ENCODE measurements at regions not wholly inside any gene's neighbourhood (a gene's known extent, or its start where the extent isn't known, plus 50 kb on each side); places are given as distances from the start of the nearest gene placed in this dataset.

DNA sequence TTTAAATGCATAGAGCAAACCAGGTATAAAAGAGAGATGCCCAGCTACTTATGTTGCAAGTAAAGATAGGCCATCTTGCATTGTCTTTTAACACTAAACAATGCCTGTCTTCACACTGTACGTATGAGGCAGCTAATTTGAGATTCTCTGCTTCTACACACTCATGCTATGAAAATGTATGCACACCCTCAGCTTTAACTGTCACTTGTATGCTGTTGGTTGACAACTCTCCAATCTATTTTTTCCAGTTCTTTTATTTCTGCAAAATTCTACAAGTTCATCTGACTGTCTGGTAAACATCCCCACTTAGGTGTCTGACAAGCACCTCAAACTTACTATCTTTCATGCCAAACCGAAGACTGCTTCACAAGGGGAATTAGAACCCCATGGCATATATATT, 131.7 kb upstream of the SOX9 start:
- no peak for DNase-seq (ENCODE audit: extremely low spot score)
- no peak overlapping the region for H3K4me3 ChIP-seq
- no peaks in the 10 kb centered on the region for H3K36me3 ChIP-seq
- no peaks in the 10 kb centered on the region for H3K9me3 ChIP-seq
- intact Hi-C loops (cut with DNase I), result no loop called here
- 72% methylated on average over 2 of the region's 2 CpGs for WGBS
- no peaks in the 10 kb centered on the region for H3K4me1 ChIP-seq
- no peak for TF ChIP-seq POLR2A (IDR thresholded peaks at IDR 0.05; ENCODE audit: low read depth)
- TF ChIP-seq EP300 (IDR thresholded peaks at IDR 0.05), result no peak
- no peak for TF ChIP-seq POLR2AphosphoS5 (IDR thresholded peaks at IDR 0.05)
- TF ChIP-seq CTCF (IDR thresholded peaks at IDR 0.05), result no peak
- H3K27ac ChIP-seq (replicated peaks in 1 of 4), result no peak overlapping the region
- peaks cover 0 to 11% (median 0%) of the 10 kb centered on the region in 4 donors for H3K27me3 ChIP-seq

DNA sequence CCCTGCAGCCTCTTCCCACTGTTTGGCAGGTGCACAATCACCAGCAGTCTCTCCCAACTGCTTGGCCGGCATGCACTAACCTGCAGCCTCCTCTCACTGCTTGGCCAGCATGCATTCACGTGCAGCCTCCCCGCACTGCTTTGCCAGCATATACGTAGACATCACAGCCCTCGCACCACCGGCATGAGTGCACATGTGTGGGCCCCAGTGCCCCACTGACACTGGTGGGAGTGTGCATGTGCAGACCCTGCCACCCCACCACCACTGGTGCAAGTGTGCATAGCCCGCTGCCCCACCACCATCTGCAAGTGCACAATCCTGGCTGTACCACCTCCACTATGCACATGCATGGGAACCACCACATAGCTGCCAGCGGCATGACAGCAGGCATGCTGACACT, 127.5 kb upstream of the SOX9 start:
- H3K4me1 ChIP-seq, result no peaks in the 10 kb centered on the region
- H3K9me3 ChIP-seq, result no peaks in the 10 kb centered on the region
- no peak overlapping the region for H3K4me3 ChIP-seq
- intact Hi-C loops (cut with DNase I), result no loop called here
- TF ChIP-seq CTCF (IDR thresholded peaks at IDR 0.05), result no peak
- no peak for TF ChIP-seq EP300 (IDR thresholded peaks at IDR 0.05)
- no peak for TF ChIP-seq POLR2A (IDR thresholded peaks at IDR 0.05; ENCODE audit: low read depth)
- no peak for TF ChIP-seq POLR2AphosphoS5 (IDR thresholded peaks at IDR 0.05)
- peaks cover 0 to 11% (median 0%) of the 10 kb centered on the region in 4 donors for H3K27me3 ChIP-seq
- 100% methylated on average over 1 of the region's 8 CpGs for WGBS
- no peaks in the 10 kb centered on the region for H3K36me3 ChIP-seq
- H3K27ac ChIP-seq (replicated peaks in 1 of 4), result no peak overlapping the region
- DNase-seq (ENCODE audit: extremely low spot score), result no peak

DNA sequence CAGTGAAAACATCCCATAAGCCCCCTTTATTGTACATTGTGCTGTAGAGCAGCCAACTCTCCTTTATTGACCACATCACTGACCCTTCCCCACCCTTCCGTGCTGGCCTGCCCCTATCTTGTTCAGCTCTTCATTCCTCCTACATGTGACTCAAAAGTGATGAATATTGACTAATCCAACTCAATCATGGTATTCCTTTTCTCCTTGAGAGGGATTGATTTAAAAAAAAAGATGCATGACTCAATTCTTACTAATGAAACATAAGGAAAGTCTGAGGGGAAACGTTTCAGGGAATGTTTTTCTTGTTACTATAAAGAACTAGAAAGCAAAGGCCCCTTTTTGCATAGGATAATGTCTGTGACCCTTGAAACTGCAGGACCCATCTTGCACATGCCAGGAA, 125.2 kb upstream of the SOX9 start:
- Histone ChIP-seq H3K27me3 (peaks cover 0 to 11% (median 0%) of the 10 kb centered on the region in 4 donors), H3K9me3 (no peaks in the 10 kb centered on the region), H3K4me1 (no peaks in the 10 kb centered on the region), H3K27ac (replicated peaks in 1 of 4) (no peak overlapping the region), H3K36me3 (no peaks in the 10 kb centered on the region), H3K4me3 (no peak overlapping the region)
- intact Hi-C loops (cut with DNase I), result no loop called here
- 69% methylated on average over 2 of the region's 2 CpGs for WGBS
- DNase-seq (ENCODE audit: extremely low spot score), result no peak
- TF ChIP-seq EP300 (IDR thresholded peaks at IDR 0.05) (no peak), CTCF (IDR thresholded peaks at IDR 0.05) (no peak), POLR2AphosphoS5 (IDR thresholded peaks at IDR 0.05) (no peak), POLR2A (IDR thresholded peaks at IDR 0.05; ENCODE audit: low read depth) (no peak)

DNA sequence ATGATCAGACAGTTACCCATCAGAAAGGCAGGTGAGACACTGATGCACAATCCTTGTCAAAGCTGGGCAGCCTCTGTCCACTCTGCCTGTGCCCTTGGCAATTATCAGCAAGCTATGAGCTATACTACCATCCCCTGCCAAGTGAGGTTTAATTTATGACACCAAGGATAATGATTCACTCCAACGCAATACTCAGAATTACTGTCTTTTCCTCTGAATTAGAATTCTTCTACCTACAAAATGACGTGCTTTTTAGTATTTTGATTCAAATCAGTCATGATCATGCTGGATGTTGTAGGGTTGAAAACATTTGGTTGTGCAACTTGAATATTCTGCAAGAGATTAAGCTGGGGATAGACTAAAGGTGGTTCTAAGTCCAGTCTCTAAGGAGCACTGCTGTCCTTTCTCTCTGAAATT, 116.8 kb upstream of the SOX9 start:
- intact Hi-C loops (cut with DNase I), result no loop called here
- H3K9me3 ChIP-seq, result no peaks in the 10 kb centered on the region
- TF ChIP-seq POLR2A (IDR thresholded peaks at IDR 0.05; ENCODE audit: low read depth) (no peak), EP300 (IDR thresholded peaks at IDR 0.05) (no peak), CTCF (IDR thresholded peaks at IDR 0.05) (no peak), POLR2AphosphoS5 (IDR thresholded peaks at IDR 0.05) (no peak)
- no peak overlapping the region for H3K4me3 ChIP-seq
- no peak for DNase-seq (ENCODE audit: extremely low spot score)
- H3K4me1 ChIP-seq, result no peaks in the 10 kb centered on the region
- H3K36me3 ChIP-seq, result no peaks in the 10 kb centered on the region
- WGBS, result 61% methylated on average over 2 of the region's 2 CpGs
- H3K27ac ChIP-seq (replicated peaks in 1 of 4), result no peak overlapping the region
- H3K27me3 ChIP-seq, result no peaks in the 10 kb centered on the region

- Histone ChIP-seq H3K36me3 (no peaks in the 10 kb centered on the region), H3K9me3 (no peaks in the 10 kb centered on the region), H3K4me3 (no peak overlapping the region), H3K27ac (replicated peaks in 1 of 4) (no peak overlapping the region), H3K27me3 (no peaks in the 10 kb centered on the region), H3K4me1 (no peaks in the 10 kb centered on the region)
- TF ChIP-seq CTCF (IDR thresholded peaks at IDR 0.05) (no peak), POLR2A (IDR thresholded peaks at IDR 0.05; ENCODE audit: low read depth) (no peak), POLR2AphosphoS5 (IDR thresholded peaks at IDR 0.05) (no peak), EP300 (IDR thresholded peaks at IDR 0.05) (no peak)
- no peak for DNase-seq (ENCODE audit: extremely low spot score)
- 81% methylated on average over 10 of the region's 10 CpGs for WGBS
- intact Hi-C loops (cut with DNase I), result no loop called here
These were observed 116.0 kb upstream of the SOX9 start for GRCh38 chr17:72004611-72005331.
